GOT3 (cell line): ENCODE measurements at regions not wholly inside any gene's neighbourhood (a gene's known extent, or its start where the extent isn't known, plus 50 kb on each side); places are given as distances from the start of the nearest gene placed in this dataset.
"Not testable (repeated sequence)": the region's sequence is repeated elsewhere in the genome, so short reads cannot be mapped to it uniquely, and the experiment has no call there.

Experiments
- DNase-seq: peaks from one replicate; lab custom pipeline; 2025; ENCODE audit warnings: mixed read lengths; lab: John Stamatoyannopoulos, UW

GRCh38 chr10:2543142-2543886 lies 524.0 kb upstream of the PFKP start:
- no peak for DNase-seq

- no peak for DNase-seq
Observed at GRCh38 chr10:2541176-2541575, 526.2 kb upstream of the PFKP start.

- no peak for DNase-seq
Observed at GRCh38 chr10:2529945-2530344, 537.4 kb upstream of the PFKP start.

GRCh38 chr10:2525781-2526180 lies 541.6 kb upstream of the PFKP start:
- DNase-seq, result no peak

- no peak for DNase-seq
Observed at GRCh38 chr10:2519139-2519538, 548.2 kb upstream of the PFKP start.

- no peak for DNase-seq
Observed at GRCh38 chr10:2509081-2509531, 558.2 kb upstream of the PFKP start.

- not testable (repeated sequence) for DNase-seq
Observed at GRCh38 chr10:2501366-2501940, 565.9 kb upstream of the PFKP start.

GRCh38 chr10:2494399-2494798 lies 572.9 kb upstream of the PFKP start:
- DNase-seq, result no peak

- no peak for DNase-seq
Observed at GRCh38 chr10:2488446-2489005, 578.8 kb upstream of the PFKP start.

GRCh38 chr10:2487921-2488320 lies 579.4 kb upstream of the PFKP start:
- DNase-seq, result no peak

- DNase-seq, result no peak
Observed at GRCh38 chr10:2478656-2479055, 588.7 kb upstream of the PFKP start.

GRCh38 chr10:2476812-2477553 lies 590.4 kb upstream of the PFKP start:
- DNase-seq, result no peak

GRCh38 chr10:2476218-2476811 lies 591.0 kb upstream of the PFKP start:
- DNase-seq, result no peak

- DNase-seq, result no peak
Observed at GRCh38 chr10:2475711-2476217, 591.6 kb upstream of the PFKP start.

GRCh38 chr10:2471811-2472210 lies 595.5 kb upstream of the PFKP start:
- no peak for DNase-seq

- no peak for DNase-seq
Observed at GRCh38 chr10:2469802-2470201, 597.5 kb upstream of the PFKP start.

GRCh38 chr10:2464483-2464882 lies 602.9 kb upstream of the PFKP start:
- DNase-seq, result no peak

GRCh38 chr10:2463316-2463715 lies 604.0 kb upstream of the PFKP start:
- DNase-seq, result no peak

GRCh38 chr10:2462581-2462980 lies 604.8 kb upstream of the PFKP start:
- no peak for DNase-seq

GRCh38 chr10:2460812-2461211 lies 606.5 kb upstream of the PFKP start:
- DNase-seq, result no peak

- DNase-seq, result no peak
Observed at GRCh38 chr10:2459713-2460112, 607.6 kb upstream of the PFKP start.

GRCh38 chr10:2456834-2457233 lies 610.5 kb upstream of the PFKP start:
- no peak for DNase-seq
